ENCODE measurements at regions not wholly inside any gene's neighbourhood (a gene's known extent, or its start where the extent isn't known, plus 50 kb on each side); places are given as distances from the start of the nearest gene placed in this dataset.

- Mint-ChIP-seq H3K4me3 (no peak overlapping the region), H3K27me3 (ENCODE audit: low read depth) (peaks cover 20% of the 10 kb centered on the region), H3K9me3 (no peaks in the 10 kb centered on the region), H3K36me3 (ENCODE audit: insufficient read depth in 1 of 3, low read depth in 3 of 3) (no peaks in the 10 kb centered on the region; a peak in 1 of 7 replicates), H3K27ac (no peak overlapping the region), H3K4me1 (peaks cover 26 to 42% of the 10 kb centered on the region in 2 experiments)
- Histone ChIP-seq H4K91ac (ENCODE audit: insufficient read length, low read depth, low read length) (no peak overlapping the region), H3K27me3 (ENCODE audit: insufficient read depth, low read length) (no peaks in the 10 kb centered on the region), H4K8ac (replicated peaks; ENCODE audit: insufficient read length, low read depth, low read length) (no peak overlapping the region), H2BK5ac (ENCODE audit: insufficient read length, low read length) (no peak overlapping the region), H3K56ac (ENCODE audit: insufficient read length, low read depth, low read length) (no peak overlapping the region), H3T11ph (ENCODE audit: low read length) (no peak overlapping the region), H3K27ac (ENCODE audit: insufficient read length, low read depth, low read length) (no peak overlapping the region), H4K5ac (ENCODE audit: insufficient read length, low read depth, low read length) (no peak overlapping the region), H3K4me1 (ENCODE audit: insufficient read depth, low read length) (peaks cover 5% of the 10 kb centered on the region; the same call in 1 of the 2 replicates), H2AFZ (ENCODE audit: low read length) (no peak overlapping the region), H3K4ac (ENCODE audit: low read depth, low read length) (no peak overlapping the region), H2AK5ac (ENCODE audit: insufficient read length, low read length) (no peak overlapping the region), H3K79me2 (ENCODE audit: insufficient read depth, low read length) (no peaks in the 10 kb centered on the region), H3K79me1 (ENCODE audit: insufficient read depth, low read depth, low read length, poor library complexity, severe bottlenecking) (no peaks in the 10 kb centered on the region), H2BK20ac (ENCODE audit: low read depth, low read length, poor library complexity, severe bottlenecking) (no peak overlapping the region), H2BK120ac (ENCODE audit: low read depth, low read length, poor library complexity, severe bottlenecking) (no peak overlapping the region), H3K18ac (ENCODE audit: insufficient read length, low read depth, low read length) (no peak overlapping the region), H2BK15ac (ENCODE audit: low read depth, low read length) (no peak overlapping the region), H3K14ac (ENCODE audit: insufficient read depth, low read length) (no peak overlapping the region), H3K23ac (ENCODE audit: insufficient read length, low read depth, low read length) (no peak overlapping the region), H3K23me2 (ENCODE audit: insufficient read length, low read depth, low read length, poor library complexity, severe bottlenecking) (peaks cover 10% of the 10 kb centered on the region), H4K20me1 (ENCODE audit: control insufficient read depth, insufficient read depth, insufficient read length) (no peaks in the 10 kb centered on the region), H3K9ac (ENCODE audit: extremely low read depth, insufficient read length, low read length) (no peak overlapping the region), H3K9me3 (ENCODE audit: control insufficient read depth, low read depth, low read length) (no peaks in the 10 kb centered on the region), H3K4me2 (ENCODE audit: insufficient read depth, insufficient read length, low read length) (no peak overlapping the region), H2BK12ac (ENCODE audit: insufficient read length, low read depth, low read length) (no peak overlapping the region)
- TF ChIP-seq, protein P1, sequence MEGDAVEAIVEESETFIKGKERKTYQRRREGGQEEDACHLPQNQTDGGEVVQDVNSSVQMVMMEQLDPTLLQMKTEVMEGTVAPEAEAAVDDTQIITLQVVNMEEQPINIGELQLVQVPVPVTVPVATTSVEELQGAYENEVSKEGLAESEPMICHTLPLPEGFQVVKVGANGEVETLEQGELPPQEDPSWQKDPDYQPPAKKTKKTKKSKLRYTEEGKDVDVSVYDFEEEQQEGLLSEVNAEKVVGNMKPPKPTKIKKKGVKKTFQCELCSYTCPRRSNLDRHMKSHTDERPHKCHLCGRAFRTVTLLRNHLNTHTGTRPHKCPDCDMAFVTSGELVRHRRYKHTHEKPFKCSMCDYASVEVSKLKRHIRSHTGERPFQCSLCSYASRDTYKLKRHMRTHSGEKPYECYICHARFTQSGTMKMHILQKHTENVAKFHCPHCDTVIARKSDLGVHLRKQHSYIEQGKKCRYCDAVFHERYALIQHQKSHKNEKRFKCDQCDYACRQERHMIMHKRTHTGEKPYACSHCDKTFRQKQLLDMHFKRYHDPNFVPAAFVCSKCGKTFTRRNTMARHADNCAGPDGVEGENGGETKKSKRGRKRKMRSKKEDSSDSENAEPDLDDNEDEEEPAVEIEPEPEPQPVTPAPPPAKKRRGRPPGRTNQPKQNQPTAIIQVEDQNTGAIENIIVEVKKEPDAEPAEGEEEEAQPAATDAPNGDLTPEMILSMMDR (conservative IDR thresholded peaks at IDR 0.05), result no peak
- no CpG with 5 or more reads among the region's 5 CpGs for WGBS (ENCODE audit: extremely low coverage, insufficient read length, low lambda C conversion rate)
- DNase-seq, result no peak
Observed at GRCh38 chr9:21555911-21556310, 73.8 kb upstream of the IFNE start.

Measured in H9 (cell line).